GM23248 (cell line): ENCODE measurements at regions not wholly inside any gene's neighbourhood (a gene's known extent, or its start where the extent isn't known, plus 50 kb on each side); places are given as distances from the start of the nearest gene placed in this dataset.

ENCODE experiments used
- DNase-seq: peaks from one replicate; pipeline ENCODE4 v3.0.0-alpha.2; 2015
- H2AFZ ChIP-seq: fragments of 200-600 bp; sonication (generic); 2 replicates; pipeline ENCODE4 v1.6.1; 2016; ENCODE audit warnings: antibody characterized with exemption
- H3F3A ChIP-seq: fragments of 200-600 bp; sonication (generic); 2 replicates; pipeline ENCODE4 v1.6.1; 2016; ENCODE audit warnings: mild to moderate bottlenecking, antibody characterized with exemption, mixed run types; ENCODE audit not compliant: insufficient read depth
- H3K27ac ChIP-seq: fragments of 200-600 bp; sonication (generic); 2 replicates; pipeline ENCODE4 v1.5.1; 2016; ENCODE audit warnings: mild to moderate bottlenecking
- H3K27me3 ChIP-seq: fragments of 200-600 bp; sonication (generic); replicated peaks from 2 replicates; pipeline ENCODE4 v1.6.1; 2016; ENCODE audit warnings: mild to moderate bottlenecking; ENCODE audit not compliant: insufficient read depth
- H3K36me3 ChIP-seq: fragments of 200-600 bp; sonication (generic); 2 replicates; pipeline ENCODE4 v1.6.1; 2016; ENCODE audit warnings: low read depth, mild to moderate bottlenecking
- H3K4me1 ChIP-seq: fragments of 200-600 bp; sonication (generic); 2 replicates; pipeline ENCODE4 v1.6.1; 2016; ENCODE audit warnings: mild to moderate bottlenecking; ENCODE audit not compliant: insufficient read depth
- H3K4me2 ChIP-seq: fragments of 200-600 bp; sonication (generic); one replicate; pipeline ENCODE4 v1.6.1; 2016; ENCODE audit warnings: mild to moderate bottlenecking; ENCODE audit not compliant: unreplicated experiment
- H3K4me3 ChIP-seq: fragments of 200-600 bp; sonication (generic); 2 replicates; pipeline ENCODE4 v1.5.1; 2016; ENCODE audit warnings: mild to moderate bottlenecking
- H3K79me2 ChIP-seq: fragments of 200-600 bp; sonication (generic); 2 replicates; pipeline ENCODE4 v1.6.1; 2016; ENCODE audit warnings: mild to moderate bottlenecking; ENCODE audit not compliant: insufficient read depth
- H3K9ac ChIP-seq: fragments of 200-600 bp; sonication (generic); 2 replicates; pipeline ENCODE4 v1.6.1; 2016; ENCODE audit warnings: mild to moderate bottlenecking
- H3K9me2 ChIP-seq: fragments of 200-600 bp; sonication (generic); 2 replicates; pipeline ENCODE4 v1.6.1; 2016; ENCODE audit warnings: mixed run types, mild to moderate bottlenecking, moderate library complexity; ENCODE audit not compliant: insufficient read depth
- H3K9me3 ChIP-seq: fragments of 200-600 bp; sonication (generic); one replicate; pipeline ENCODE4 v1.6.1; 2017; ENCODE audit warnings: low read depth
- H4K20me1 ChIP-seq: fragments of 200-600 bp; sonication (generic); 2 replicates; pipeline ENCODE4 v1.6.0; 2016; ENCODE audit not compliant: insufficient read depth
- EZH2 ChIP-seq: fragments of 200-600 bp; sonication (generic); IDR thresholded peaks from 2 replicates; pipeline ENCODE4 v1.6.1; 2018; ENCODE audit warnings: antibody characterized with exemption, mild to moderate bottlenecking; ENCODE audit not compliant: insufficient read depth, poor library complexity, severe bottlenecking
- EZH2phosphoT487 ChIP-seq: fragments of 200-600 bp; sonication (generic); IDR thresholded peaks from 2 replicates; pipeline ENCODE4 v1.6.1; 2018; ENCODE audit warnings: antibody characterized with exemption, moderate library complexity, mild to moderate bottlenecking, low read depth; ENCODE audit not compliant: insufficient read depth
- WGBS, 2 experiments: methylation state at CpG; one replicate each; pipeline ENCODE4 v1.1.6; 2015 to 2017; ENCODE audit warnings: low lambda C conversion rate in 2 of 2, low coverage in 1 of 2; ENCODE audit errors: missing lambda C conversion rate in 2 of 2; 5-methylcytosine and 5-hydroxymethylcytosine counted together
- in situ Hi-C: fragments of 300-500 bp; cut with MboI; formaldehyde crosslinking; loops from 2 replicates; pipeline ENCODE4 v1.15.0; 2020

DNA sequence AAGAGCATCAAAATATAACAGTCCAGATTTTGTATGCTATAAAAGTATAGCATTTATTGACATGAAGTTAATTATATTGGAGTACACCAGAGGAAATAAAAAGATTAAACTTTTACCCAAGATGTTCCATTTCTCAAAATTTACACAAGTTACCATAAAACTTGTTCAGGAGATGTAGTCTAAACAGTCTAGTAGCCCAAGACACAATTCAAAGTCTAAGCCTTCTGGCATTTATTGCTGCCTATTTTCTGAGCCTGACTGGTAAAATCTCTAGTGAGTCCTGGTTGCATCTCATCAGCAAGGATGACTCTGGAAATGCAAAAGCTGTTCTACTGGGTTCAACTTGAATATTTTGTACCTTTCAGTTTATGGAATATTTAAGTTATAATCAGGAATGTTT, 468.7 kb downstream of the PDCD6IP start:
- no peaks in the 10 kb centered on the region for H3K79me2 ChIP-seq
- no peaks in the 10 kb centered on the region for H3K36me3 ChIP-seq
- in situ Hi-C loops = no loop called here
- no peak overlapping the region for H3K4me2 ChIP-seq
- H3K9me3 ChIP-seq = no peaks in the 10 kb centered on the region
- H3K9ac ChIP-seq = no peak overlapping the region
- H3F3A ChIP-seq = no peaks in the 10 kb centered on the region
- no peak overlapping the region for H2AFZ ChIP-seq
- H3K4me1 ChIP-seq = no peaks in the 10 kb centered on the region
- H3K27ac ChIP-seq = no peak overlapping the region
- H4K20me1 ChIP-seq = no peaks in the 10 kb centered on the region
- H3K4me3 ChIP-seq = no peak overlapping the region
- H3K9me2 ChIP-seq = no peaks in the 10 kb centered on the region
- no peaks in the 10 kb centered on the region; the same call in 1 of the 2 replicates for H3K27me3 ChIP-seq
- no peak for TF ChIP-seq EZH2phosphoT487
- no peak for TF ChIP-seq EZH2
- no peak for DNase-seq

DNA sequence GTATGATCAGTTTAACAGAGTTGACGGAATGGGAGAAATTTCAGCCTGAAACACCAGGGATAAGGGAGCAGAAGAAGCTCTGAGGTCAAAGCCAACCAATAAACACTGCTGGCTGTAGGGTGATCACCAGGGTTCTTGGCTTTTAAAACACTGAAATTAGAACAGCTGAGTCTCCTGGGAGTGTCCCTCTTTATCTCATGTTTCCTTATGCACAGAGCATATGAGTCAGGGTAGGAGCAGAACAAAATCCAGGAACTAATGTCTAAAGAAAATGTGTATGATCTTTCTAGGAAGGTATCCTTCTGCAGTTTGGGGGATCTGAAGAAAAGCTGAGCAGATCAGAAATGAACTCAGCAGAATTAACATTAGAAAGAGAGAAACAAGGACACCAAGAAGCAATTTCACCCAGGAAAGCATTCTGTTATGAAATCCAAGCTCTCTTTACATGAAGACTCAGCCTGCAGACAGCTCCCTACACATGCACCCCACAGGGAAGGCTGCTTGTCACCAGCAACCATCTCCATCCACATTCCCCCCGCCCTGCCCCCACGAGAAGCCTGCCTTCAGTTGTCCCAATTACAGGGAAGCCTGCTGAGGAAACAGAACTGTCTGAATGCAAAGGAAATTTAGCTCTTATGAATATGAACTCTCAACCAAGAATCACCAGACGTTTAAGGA, 469.7 kb downstream of the PDCD6IP start:
- Histone ChIP-seq H3K27me3 (no peaks in the 10 kb centered on the region; the same call in 1 of the 2 replicates), H3K4me3 (no peak overlapping the region), H3K9ac (no peak overlapping the region), H3K4me2 (no peak overlapping the region), H3K9me2 (no peaks in the 10 kb centered on the region), H3K9me3 (no peaks in the 10 kb centered on the region), H2AFZ (no peak overlapping the region), H3K79me2 (no peaks in the 10 kb centered on the region), H3K27ac (no peak overlapping the region), H3F3A (no peaks in the 10 kb centered on the region), H4K20me1 (no peaks in the 10 kb centered on the region), H3K4me1 (no peaks in the 10 kb centered on the region), H3K36me3 (no peaks in the 10 kb centered on the region)
- no peak for TF ChIP-seq EZH2
- TF ChIP-seq EZH2phosphoT487 = no peak
- no peak for DNase-seq
- 6 to 9% methylated on average over 4 of the region's 4 CpGs for WGBS, 2 experiments
- in situ Hi-C loops = no loop called here

DNA sequence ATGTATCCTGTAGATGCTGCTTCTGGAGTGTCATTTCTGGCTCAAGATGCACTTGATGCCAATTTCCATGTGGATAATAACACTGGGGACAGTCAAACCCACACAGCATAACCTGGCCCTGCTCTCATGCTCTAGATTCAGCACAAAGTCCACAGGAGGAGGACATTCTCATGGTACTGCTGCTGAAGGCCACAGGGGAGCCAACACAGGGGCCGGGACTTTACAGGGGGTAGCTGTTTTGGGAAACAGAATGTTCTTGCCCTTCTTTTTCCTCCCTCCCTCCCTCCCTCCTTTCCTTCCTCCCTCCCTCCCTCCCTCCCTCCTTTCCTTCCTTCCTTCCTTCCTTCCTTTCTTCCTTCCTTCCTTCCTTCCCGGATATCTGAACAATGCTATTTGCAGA, 477.4 kb downstream of the PDCD6IP start:
- Histone ChIP-seq H3K36me3 (no peaks in the 10 kb centered on the region), H3K4me3 (no peak overlapping the region), H3K27ac (no peak overlapping the region), H3K9ac (no peak overlapping the region), H3K79me2 (no peaks in the 10 kb centered on the region), H4K20me1 (no peaks in the 10 kb centered on the region), H3K4me1 (no peaks in the 10 kb centered on the region), H2AFZ (no peak overlapping the region), H3K27me3 (no peaks in the 10 kb centered on the region), H3K9me3 (no peaks in the 10 kb centered on the region), H3F3A (no peaks in the 10 kb centered on the region), H3K9me2 (no peaks in the 10 kb centered on the region), H3K4me2 (no peak overlapping the region)
- WGBS, 2 experiments = 33 to 36% methylated on average over 1 to 2 of the region's 2 CpGs
- DNase-seq = no peak
- in situ Hi-C loops = no loop called here
- TF ChIP-seq EZH2phosphoT487 (no peak), EZH2 (no peak)

DNA sequence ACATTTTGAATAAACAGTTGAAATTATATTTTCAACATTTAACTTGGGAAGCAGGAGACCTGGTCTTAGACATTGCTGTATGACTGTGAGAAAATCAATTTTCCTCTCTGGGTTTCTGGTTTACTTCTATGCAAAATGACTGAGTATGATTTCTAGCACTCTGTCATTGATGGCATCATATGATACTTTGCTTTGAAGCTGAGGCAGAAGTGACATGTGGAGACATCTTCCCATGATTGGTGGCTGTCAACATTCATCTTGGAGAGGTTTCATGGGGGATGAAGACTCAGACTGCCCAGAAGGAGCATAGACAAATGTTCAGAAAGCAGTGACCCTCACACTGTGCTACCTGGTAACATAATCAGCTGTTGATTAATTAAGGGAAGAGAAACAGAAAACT, 477.9 kb downstream of the PDCD6IP start:
- Histone ChIP-seq H3K9ac (no peak overlapping the region), H3K4me1 (no peaks in the 10 kb centered on the region), H3K36me3 (no peaks in the 10 kb centered on the region), H3F3A (no peaks in the 10 kb centered on the region), H2AFZ (no peak overlapping the region), H3K9me2 (no peaks in the 10 kb centered on the region), H3K79me2 (no peaks in the 10 kb centered on the region), H3K4me3 (no peak overlapping the region), H3K4me2 (no peak overlapping the region), H3K27me3 (no peaks in the 10 kb centered on the region), H3K9me3 (no peaks in the 10 kb centered on the region), H3K27ac (no peak overlapping the region), H4K20me1 (no peaks in the 10 kb centered on the region)
- in situ Hi-C loops = no loop called here
- no peak for TF ChIP-seq EZH2
- TF ChIP-seq EZH2phosphoT487 = no peak
- DNase-seq = no peak

DNA sequence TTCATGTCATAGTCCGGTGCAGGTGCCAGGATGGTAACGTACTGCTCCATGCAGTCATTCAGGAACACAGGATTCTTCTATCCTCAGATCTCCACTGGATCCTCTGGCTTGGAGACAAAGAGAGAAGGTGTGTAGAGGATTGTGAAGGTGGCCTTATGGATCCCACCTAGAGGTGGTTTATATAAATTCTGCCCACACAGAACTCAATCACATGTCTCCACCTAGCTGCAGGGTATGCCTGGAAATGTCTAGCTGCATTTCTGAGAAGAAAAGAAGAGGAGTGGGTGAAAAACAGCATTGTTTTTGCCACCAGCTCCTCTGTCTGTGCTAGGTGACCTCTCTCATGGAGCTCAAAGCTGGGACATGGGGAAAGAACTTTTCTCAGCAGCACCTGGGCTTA, 478.7 kb downstream of the PDCD6IP start:
- H3F3A ChIP-seq = no peaks in the 10 kb centered on the region
- no peaks in the 10 kb centered on the region for H3K9me3 ChIP-seq
- no peaks in the 10 kb centered on the region for H3K36me3 ChIP-seq
- no peak overlapping the region for H2AFZ ChIP-seq
- no peak overlapping the region for H3K27ac ChIP-seq
- H3K9me2 ChIP-seq = no peaks in the 10 kb centered on the region
- 16 to 23% methylated on average over 2 of the region's 2 CpGs for WGBS, 2 experiments
- H4K20me1 ChIP-seq = no peaks in the 10 kb centered on the region
- no peak overlapping the region for H3K4me2 ChIP-seq
- no peak for DNase-seq
- no peaks in the 10 kb centered on the region for H3K79me2 ChIP-seq
- TF ChIP-seq EZH2phosphoT487 = no peak
- TF ChIP-seq EZH2 = no peak
- no peak overlapping the region for H3K4me3 ChIP-seq
- no peaks in the 10 kb centered on the region for H3K4me1 ChIP-seq
- no peaks in the 10 kb centered on the region for H3K27me3 ChIP-seq
- in situ Hi-C loops = no loop called here
- no peak overlapping the region for H3K9ac ChIP-seq
